GM10248 (cell line): ENCODE measurements at regions not wholly inside any gene's neighbourhood (a gene's known extent, or its start where the extent isn't known, plus 50 kb on each side); places are given as distances from the start of the nearest gene placed in this dataset.
"Not testable (repeated sequence)": the region's sequence is repeated elsewhere in the genome, so short reads cannot be mapped to it uniquely, and the experiment has no call there.

ENCODE experiments used
- CTCF ChIA-PET: fragments of 300-600 bp; sonication (Branson Sonifier 250); formaldehyde crosslinking; extraction: SDS; loops from one replicate; lab custom pipeline; 2021; ENCODE audit warnings: antibody characterized with exemption; lab: Yijun Ruan, JAX
- POLR2A ChIA-PET: fragments of 350-650 bp; sonication (Branson Sonifier 250); formaldehyde crosslinking; extraction: SDS; loops from one replicate; lab custom pipeline; 2020; ENCODE audit warnings: antibody characterized with exemption; lab: Yijun Ruan, JAX
- DNase-seq: peaks from one replicate; pipeline ENCODE4 v3.0.0; 2012; ENCODE audit errors: extremely low spot score
- CTCF ChIP-seq: IDR thresholded peaks from 2 replicates; pipeline ENCODE4 v1.5.1; 2012; ENCODE audit warnings: mild to moderate bottlenecking, low read depth; ENCODE audit errors: extremely low read depth, missing control alignments, control extremely low read depth

- DNase-seq = no peak
- no peak for TF ChIP-seq CTCF
- CTCF ChIA-PET = interaction anchor here (1.0 kb wide), 1 partner anchor 13 kb away, joined by 3 read pairs; no protein-coding TSS in a partner anchor
- POLR2A ChIA-PET = no interaction called here
These were observed 887.3 kb downstream of the CDH8 start for GRCh38 chr16:61148930-61149329.

GRCh38 chr16:61146429-61146828 is 889.8 kb downstream of the CDH8 start:
- POLR2A ChIA-PET = no interaction called here
- no peak for DNase-seq
- CTCF ChIA-PET = no interaction called here
- TF ChIP-seq CTCF = no peak

- CTCF ChIA-PET = interaction anchor here (2.1 kb wide), 1 partner anchor 9 kb away, joined by 8 read pairs; no protein-coding TSS in a partner anchor
- no peak for TF ChIP-seq CTCF
- POLR2A ChIA-PET = no interaction called here
- DNase-seq = no peak
These were observed 904.8 kb downstream of the CDH8 start for GRCh38 chr16:61131447-61131846.

GRCh38 chr16:61128545-61129323 is 907.5 kb downstream of the CDH8 start:
- ChIA-PET CTCF (no interaction called here), POLR2A (no interaction called here)
- no peak for DNase-seq
- no peak for TF ChIP-seq CTCF

- TF ChIP-seq CTCF = no peak
- CTCF ChIA-PET = no interaction called here
- DNase-seq = no peak
- POLR2A ChIA-PET = no interaction called here
These were observed 930.7 kb downstream of the CDH8 start for GRCh38 chr16:61105544-61105943.

- TF ChIP-seq CTCF = no peak
- CTCF ChIA-PET = no interaction called here
- POLR2A ChIA-PET = no interaction called here
- DNase-seq = no peak
These were observed 937.7 kb downstream of the CDH8 start for GRCh38 chr16:61098505-61098904.

GRCh38 chr16:61091300-61091699 is 944.9 kb downstream of the CDH8 start:
- POLR2A ChIA-PET, CTCF ChIA-PET, DNase-seq: not testable (repeated sequence)
